Caco-2 (cell line): ENCODE measurements at regions not wholly inside any gene's neighbourhood (a gene's known extent, or its start where the extent isn't known, plus 50 kb on each side); places are given as distances from the start of the nearest gene placed in this dataset.

ENCODE experiments used
- BruUV-seq: library from RNA; stranded (reverse); fragments of 400-500 nt; replicated peaks from 2 replicates; lab custom pipeline; 2021; lab: Mats Ljungman, UMichigan
- CTCF ChIA-PET: fragments of 300-600 bp; sonication (Branson Sonifier 250); formaldehyde crosslinking; loops from one replicate; lab custom pipeline; 2022; ENCODE audit warnings: antibody characterized with exemption; lab: Charles Lee
- POLR2A ChIA-PET: fragments of 300-600 bp; sonication (Branson Sonifier 250); formaldehyde crosslinking; loops from one replicate; lab custom pipeline; 2022; ENCODE audit warnings: antibody characterized with exemption; lab: Charles Lee
- DNase-seq, 2 experiments: peaks; one replicate each; pipeline versions ENCODE4 v3.0.0 to v3.0.0-alpha.2; 2020 to 2022
- H3K27me3 ChIP-seq: replicated peaks from 2 replicates; pipeline ENCODE4 v1.6.0; 2011; ENCODE audit warnings: low read length; ENCODE audit not compliant: control insufficient read depth, insufficient read depth
- H3K36me3 ChIP-seq: 2 replicates; pipeline ENCODE4 v1.5.1; 2011; ENCODE audit warnings: low read length; ENCODE audit not compliant: control insufficient read depth, insufficient read depth
- H3K4me1 ChIP-seq: fragments of 250-450 bp; sonication (Bioruptor Pico); 2 replicates; pipeline ENCODE4 v1.5.1; 2020; ENCODE audit warnings: mild to moderate bottlenecking
- H3K4me3 ChIP-seq: 2 replicates; pipeline ENCODE4 v1.5.1; 2011; ENCODE audit warnings: low read depth, mild to moderate bottlenecking, control low read depth, low read length
- H3K9me3 ChIP-seq: fragments of 250-450 bp; sonication (Bioruptor Pico); 2 replicates; pipeline ENCODE4 v1.5.1; 2020; ENCODE audit warnings: mild to moderate bottlenecking, moderate library complexity
- H3K27ac Mint-ChIP-seq: one replicate; pipeline ENCODE4 v1.8.0; 2022; ENCODE audit warnings: mixed read lengths; ENCODE audit not compliant: unreplicated experiment
- H3K27me3 Mint-ChIP-seq: one replicate; pipeline ENCODE4 v1.8.0; 2022; ENCODE audit warnings: mixed read lengths; ENCODE audit not compliant: insufficient read depth, unreplicated experiment
- H3K36me3 Mint-ChIP-seq: one replicate; pipeline ENCODE4 v1.8.0; 2022; ENCODE audit warnings: mild to moderate bottlenecking, mixed read lengths; ENCODE audit not compliant: insufficient read depth, unreplicated experiment
- H3K4me1 Mint-ChIP-seq: one replicate; pipeline ENCODE4 v1.8.0; 2022; ENCODE audit warnings: low read depth, mixed read lengths; ENCODE audit not compliant: unreplicated experiment
- H3K4me3 Mint-ChIP-seq: one replicate; pipeline ENCODE4 v1.8.0; 2022; ENCODE audit warnings: mild to moderate bottlenecking, moderate library complexity, mixed read lengths; ENCODE audit not compliant: unreplicated experiment
- H3K9me3 Mint-ChIP-seq: one replicate; pipeline ENCODE4 v1.8.0; 2022; ENCODE audit warnings: mixed read lengths; ENCODE audit not compliant: unreplicated experiment
- intact Hi-C: fragments of 100-400 bp; cut with micrococcal nuclease; formaldehyde crosslinking; loops from one replicate; pipeline ENCODE4 v1.10.0; 2022; ENCODE audit not compliant: unreplicated experiment
- TF ChIP-seq, protein P1 (sequence below), 2 experiments: fragments of 200-600 bp in 1 of 2; IDR thresholded peaks; 1 replicate in 1 of 2; 2 replicates in 1 of 2; pipeline versions ENCODE4 v1.5.1 to v1.8.0; 2011 to 2022; ENCODE audit warnings: antibody characterized with exemption in 1 of 2, control low read depth in 1 of 2, inconsistent platforms in 1 of 2, low read depth in 1 of 2, low read length in 1 of 2, mild to moderate bottlenecking in 1 of 2, moderate library complexity in 1 of 2; ENCODE audit not compliant: insufficient read depth in 1 of 2, severe bottlenecking in 1 of 2, unreplicated experiment in 1 of 2

DNA sequence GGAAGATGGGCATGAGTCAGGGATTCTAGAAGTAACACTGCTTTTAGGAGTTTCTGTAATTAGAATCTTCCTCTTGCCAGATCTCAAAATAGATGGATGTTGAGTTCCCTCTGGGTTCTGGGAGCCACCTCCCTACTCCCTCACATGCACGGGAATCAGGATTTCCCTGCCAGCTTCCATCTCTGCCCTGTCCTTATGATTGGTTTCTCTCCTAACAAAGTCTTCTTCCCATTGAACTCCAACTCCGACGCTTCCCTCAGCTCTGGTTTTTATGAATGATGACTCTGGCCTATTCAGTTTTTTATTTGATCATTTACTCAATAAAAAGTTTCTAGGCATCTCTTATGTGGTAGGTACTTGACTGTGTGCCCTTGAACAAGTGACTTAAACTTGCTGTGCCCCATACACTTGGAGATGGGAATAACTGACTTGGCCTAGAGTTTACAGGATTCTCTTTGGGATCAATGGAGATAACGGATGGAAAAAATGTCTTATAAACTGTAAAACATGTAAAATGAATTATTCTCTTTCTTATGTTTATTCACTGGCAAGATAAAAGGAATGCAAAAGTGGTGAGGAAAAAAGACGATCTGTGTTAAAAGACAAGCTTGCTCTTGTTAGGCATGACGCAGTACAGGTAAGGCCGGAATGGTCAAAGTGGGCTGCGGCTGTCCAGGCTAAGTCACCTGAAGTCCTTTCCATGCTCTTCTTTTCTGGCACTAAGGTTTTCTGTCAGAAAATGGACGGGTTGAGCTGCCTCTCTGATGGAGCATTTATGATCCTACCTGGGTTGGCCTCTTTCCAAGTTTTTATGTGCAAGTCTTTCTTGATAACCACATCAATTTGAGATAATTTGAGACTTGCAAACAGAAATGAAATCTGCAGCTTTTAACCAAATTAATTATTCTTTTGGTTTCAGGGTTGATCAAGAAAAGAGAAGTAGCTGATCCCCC is 199.6 kb downstream of the MYCN start:
- no peaks in the 10 kb centered on the region for H3K4me1 Mint-ChIP-seq
- Histone ChIP-seq H3K27me3 (no peaks in the 10 kb centered on the region), H3K4me3 (no peak overlapping the region), H3K36me3 (no peaks in the 10 kb centered on the region), H3K9me3 (no peaks in the 10 kb centered on the region), H3K4me1 (no peaks in the 10 kb centered on the region)
- H3K27me3 Mint-ChIP-seq: no peaks in the 10 kb centered on the region
- H3K9me3 Mint-ChIP-seq: peaks cover 14% of the 10 kb centered on the region
- ChIA-PET CTCF (no interaction called here), POLR2A (no interaction called here)
- H3K27ac Mint-ChIP-seq: no peak overlapping the region
- DNase-seq: no peak
- intact Hi-C loops: no loop called here
- TF ChIP-seq, protein P1, sequence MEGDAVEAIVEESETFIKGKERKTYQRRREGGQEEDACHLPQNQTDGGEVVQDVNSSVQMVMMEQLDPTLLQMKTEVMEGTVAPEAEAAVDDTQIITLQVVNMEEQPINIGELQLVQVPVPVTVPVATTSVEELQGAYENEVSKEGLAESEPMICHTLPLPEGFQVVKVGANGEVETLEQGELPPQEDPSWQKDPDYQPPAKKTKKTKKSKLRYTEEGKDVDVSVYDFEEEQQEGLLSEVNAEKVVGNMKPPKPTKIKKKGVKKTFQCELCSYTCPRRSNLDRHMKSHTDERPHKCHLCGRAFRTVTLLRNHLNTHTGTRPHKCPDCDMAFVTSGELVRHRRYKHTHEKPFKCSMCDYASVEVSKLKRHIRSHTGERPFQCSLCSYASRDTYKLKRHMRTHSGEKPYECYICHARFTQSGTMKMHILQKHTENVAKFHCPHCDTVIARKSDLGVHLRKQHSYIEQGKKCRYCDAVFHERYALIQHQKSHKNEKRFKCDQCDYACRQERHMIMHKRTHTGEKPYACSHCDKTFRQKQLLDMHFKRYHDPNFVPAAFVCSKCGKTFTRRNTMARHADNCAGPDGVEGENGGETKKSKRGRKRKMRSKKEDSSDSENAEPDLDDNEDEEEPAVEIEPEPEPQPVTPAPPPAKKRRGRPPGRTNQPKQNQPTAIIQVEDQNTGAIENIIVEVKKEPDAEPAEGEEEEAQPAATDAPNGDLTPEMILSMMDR (IDR thresholded peaks at IDR 0.05; ENCODE audit: insufficient read depth in 1 of 2, low read depth in 1 of 2, low read length in 1 of 2, severe bottlenecking in 1 of 2, unreplicated experiment in 1 of 2): no peak
- BruUV-seq: no TSS peak
- no peak overlapping the region for H3K4me3 Mint-ChIP-seq
- no peaks in the 10 kb centered on the region for H3K36me3 Mint-ChIP-seq

DNA sequence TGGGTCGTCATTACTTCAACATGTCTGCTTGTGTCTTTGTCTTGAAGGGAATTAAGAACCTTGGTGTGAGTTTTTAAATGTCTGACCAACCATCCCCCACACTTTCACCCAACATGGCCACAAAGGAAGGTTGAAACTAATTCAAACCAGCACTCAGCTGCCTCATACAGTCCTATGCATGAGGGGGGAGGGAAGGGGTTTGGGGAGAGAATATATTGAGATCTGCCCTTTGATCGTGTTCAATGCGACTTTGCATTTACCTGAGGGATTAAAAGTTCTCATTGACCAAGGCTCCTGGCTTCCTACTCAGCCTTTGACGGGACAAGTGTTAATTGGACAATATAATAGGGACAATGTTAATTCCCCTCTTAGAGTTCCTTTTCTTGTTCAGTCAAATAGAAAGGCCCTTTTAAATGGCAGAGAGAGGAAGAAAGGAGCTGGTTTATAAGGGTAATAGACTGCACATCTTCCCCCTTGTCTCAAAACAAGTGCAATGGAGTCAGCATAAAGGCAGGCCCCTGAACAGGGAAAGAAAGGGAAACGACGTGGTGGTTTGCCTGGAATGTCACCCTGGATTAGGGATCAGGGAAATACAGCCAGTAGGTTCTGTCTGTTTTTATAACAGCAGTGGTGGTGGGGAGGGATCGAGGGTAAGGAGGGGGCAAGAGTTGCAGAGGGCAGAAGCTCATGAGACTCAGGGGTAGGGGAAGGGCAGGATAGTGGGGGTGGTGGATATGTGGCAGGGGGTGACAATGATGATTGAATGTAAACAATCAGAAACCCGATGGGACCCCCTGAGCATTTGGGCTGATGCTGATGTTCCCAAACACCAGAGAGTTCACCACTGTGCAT is 198.7 kb downstream of the MYCN start:
- BruUV-seq: no TSS peak
- H3K27me3 Mint-ChIP-seq: no peaks in the 10 kb centered on the region
- CTCF ChIA-PET: no interaction called here
- POLR2A ChIA-PET: no interaction called here
- intact Hi-C loops: no loop called here
- H3K36me3 ChIP-seq: no peaks in the 10 kb centered on the region
- DNase-seq: no peak
- H3K27me3 ChIP-seq: no peaks in the 10 kb centered on the region
- no peaks in the 10 kb centered on the region for H3K9me3 ChIP-seq
- H3K4me1 ChIP-seq: no peaks in the 10 kb centered on the region
- TF ChIP-seq, protein P1 (IDR thresholded peaks at IDR 0.05; ENCODE audit: insufficient read depth in 1 of 2, low read depth in 1 of 2, low read length in 1 of 2, severe bottlenecking in 1 of 2, unreplicated experiment in 1 of 2): no peak
- H3K27ac Mint-ChIP-seq: no peak overlapping the region
- no peaks in the 10 kb centered on the region for H3K4me1 Mint-ChIP-seq
- H3K9me3 Mint-ChIP-seq: peaks cover 14% of the 10 kb centered on the region
- no peak overlapping the region for H3K4me3 Mint-ChIP-seq
- H3K4me3 ChIP-seq: no peak overlapping the region
- H3K36me3 Mint-ChIP-seq: no peaks in the 10 kb centered on the region

DNA sequence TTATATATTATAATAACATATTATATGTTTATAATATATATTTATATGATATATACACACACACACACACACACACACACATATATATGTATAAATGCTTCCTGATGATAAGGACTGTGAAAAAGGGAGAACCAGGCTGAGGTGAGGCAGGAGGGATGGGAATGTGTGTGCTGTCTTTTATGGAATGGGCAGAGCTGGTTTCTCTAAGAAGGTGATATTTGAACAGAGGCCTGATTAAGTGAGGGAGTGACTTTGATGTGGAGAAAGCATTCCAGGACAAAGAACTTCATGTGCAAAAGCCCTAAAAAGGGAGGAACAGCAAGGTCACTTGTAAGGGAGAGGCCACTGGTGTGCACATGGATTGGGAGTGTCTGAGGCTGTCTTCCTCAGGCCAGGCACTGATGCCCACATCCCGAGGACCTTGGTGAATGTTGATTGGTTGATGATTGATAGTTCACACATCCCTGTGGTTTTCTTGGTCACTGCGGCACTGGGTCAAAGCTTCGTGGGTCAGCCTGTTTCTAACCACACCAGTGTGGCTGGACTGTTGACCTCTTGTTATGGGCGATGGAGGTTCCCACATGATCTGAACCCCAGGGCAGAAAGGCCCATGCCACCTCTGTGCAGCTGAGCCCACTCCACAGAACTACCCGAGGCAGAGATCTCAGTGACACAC is 196.9 kb downstream of the MYCN start:
- POLR2A ChIA-PET: no interaction called here
- CTCF ChIA-PET: no interaction called here

More for the DNA sequence above, 196.9 kb downstream of the MYCN start:
- H3K36me3 ChIP-seq: no peaks in the 10 kb centered on the region
- Mint-ChIP-seq H3K9me3 (peaks cover 10% of the 10 kb centered on the region), H3K4me3 (no peak overlapping the region), H3K36me3 (no peaks in the 10 kb centered on the region), H3K27ac (no peak overlapping the region), H3K4me1 (no peaks in the 10 kb centered on the region), H3K27me3 (no peaks in the 10 kb centered on the region)
- no peak overlapping the region for H3K4me3 ChIP-seq
- H3K4me1 ChIP-seq: no peaks in the 10 kb centered on the region
- H3K9me3 ChIP-seq: no peaks in the 10 kb centered on the region
- intact Hi-C loops: no loop called here
- no peak for DNase-seq
- BruUV-seq: no TSS peak
- H3K27me3 ChIP-seq: no peaks in the 10 kb centered on the region
- TF ChIP-seq, protein P1 (IDR thresholded peaks at IDR 0.05; ENCODE audit: insufficient read depth in 1 of 2, low read depth in 1 of 2, low read length in 1 of 2, severe bottlenecking in 1 of 2, unreplicated experiment in 1 of 2): no peak
